ENCODE measurements at regions not wholly inside any gene's neighbourhood (a gene's known extent, or its start where the extent isn't known, plus 50 kb on each side); places are given as distances from the start of the nearest gene placed in this dataset.

GRCh38 chr11:16685914-16686313 lies 52.5 kb upstream of the C11orf58 start:
- H3K4me3 ChIP-seq (ENCODE audit: low read length) = no peak overlapping the region
- ATAC-seq (no peak), DNase-seq (no peak)
- H3K27me3 Mint-ChIP-seq = peaks cover 3 to 16% (median 5%) of the 10 kb centered on the region in 5 donors
- H3K27ac ChIP-seq (ENCODE audit: low read depth, low read length) = no peak overlapping the region
- intact Hi-C loops (cut with micrococcal nuclease) = no loop called here
- H3K4me3 Mint-ChIP-seq = no peak overlapping the region
- no peak overlapping the region for H3K27ac Mint-ChIP-seq
- H3K27me3 ChIP-seq (ENCODE audit: control insufficient read depth in 2 of 2, insufficient read depth in 2 of 2, low read length in 2 of 2) = no peaks in the 10 kb centered on the region
- H3K9me3 ChIP-seq (ENCODE audit: control insufficient read depth in 2 of 3, low read length in 3 of 3) = no peaks in the 10 kb centered on the region
- H3K4me1 Mint-ChIP-seq = no peaks in the 10 kb centered on the region
- POLR2A ChIA-PET = no interaction called here
- H3K36me3 Mint-ChIP-seq = no peaks in the 10 kb centered on the region
- H3K4me1 ChIP-seq (ENCODE audit: control insufficient read depth in 2 of 2, insufficient read depth in 2 of 2, low read length in 2 of 2) = no peaks in the 10 kb centered on the region
- H3K9me3 Mint-ChIP-seq = peaks cover 0 to 23% (median 4%) of the 10 kb centered on the region in 11 donors
- no peaks in the 10 kb centered on the region for H3K36me3 ChIP-seq (ENCODE audit: control insufficient read depth in 2 of 3, insufficient read depth in 3 of 3, low read length in 3 of 3)
- CTCF ChIA-PET = no interaction called here

DNA sequence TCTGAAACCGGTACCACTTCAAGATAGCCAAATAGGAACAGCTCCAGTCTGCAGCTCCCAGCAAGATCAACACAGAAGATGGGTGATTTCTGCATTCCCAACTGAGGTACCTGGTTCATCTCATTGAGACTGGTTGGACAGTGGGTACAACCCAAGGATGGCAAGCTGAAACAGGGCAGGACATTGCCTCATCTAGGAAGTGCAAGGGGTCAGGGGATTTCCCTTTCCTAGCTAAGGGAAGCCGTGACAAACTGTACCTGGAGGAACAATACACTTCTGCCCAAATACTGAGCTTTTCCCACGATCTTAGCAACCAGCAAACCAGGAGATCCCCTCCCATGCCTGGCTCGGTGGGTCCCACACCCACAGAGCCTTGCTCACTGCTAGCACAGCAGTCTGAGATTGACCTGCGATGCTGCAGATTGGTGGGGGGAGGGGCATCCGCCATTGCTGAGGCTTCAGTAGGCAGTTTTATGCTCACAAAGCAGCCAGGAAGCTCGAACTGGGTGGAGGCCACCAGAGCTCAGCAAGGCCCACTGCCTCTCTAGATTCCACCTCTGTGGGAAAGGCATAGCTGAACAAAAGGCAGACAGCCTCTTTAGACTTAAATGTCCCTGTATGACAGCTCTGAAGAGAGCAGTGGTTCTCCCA lies 59.9 kb upstream of the C11orf58 start:
- ATAC-seq = no peak
- H3K36me3 Mint-ChIP-seq = no peaks in the 10 kb centered on the region
- H3K9me3 ChIP-seq (ENCODE audit: control insufficient read depth in 2 of 3, low read length in 3 of 3) = no peaks in the 10 kb centered on the region
- no peaks in the 10 kb centered on the region for H3K4me1 Mint-ChIP-seq
- H3K27ac ChIP-seq (ENCODE audit: low read depth, low read length) = no peak overlapping the region
- H3K27me3 Mint-ChIP-seq = peaks cover 0 to 19% (median 10%) of the 10 kb centered on the region in 5 donors
- no peaks in the 10 kb centered on the region for H3K27me3 ChIP-seq (ENCODE audit: control insufficient read depth in 2 of 2, insufficient read depth in 2 of 2, low read length in 2 of 2)
- DNase-seq = no peak
- POLR2A ChIA-PET = no interaction called here
- intact Hi-C loops (cut with micrococcal nuclease) = no loop called here
- no peak overlapping the region for H3K4me3 Mint-ChIP-seq
- H3K4me1 ChIP-seq (ENCODE audit: control insufficient read depth in 2 of 2, insufficient read depth in 2 of 2, low read length in 2 of 2) = no peaks in the 10 kb centered on the region
- no peaks in the 10 kb centered on the region for H3K36me3 ChIP-seq (ENCODE audit: control insufficient read depth in 2 of 3, insufficient read depth in 3 of 3, low read length in 3 of 3)
- no peak overlapping the region for H3K4me3 ChIP-seq (ENCODE audit: low read length)
- H3K27ac Mint-ChIP-seq = no peak overlapping the region
- peaks cover 0 to 45% (median 11%) of the 10 kb centered on the region in 11 donors for H3K9me3 Mint-ChIP-seq
- CTCF ChIA-PET = no interaction called here

DNA sequence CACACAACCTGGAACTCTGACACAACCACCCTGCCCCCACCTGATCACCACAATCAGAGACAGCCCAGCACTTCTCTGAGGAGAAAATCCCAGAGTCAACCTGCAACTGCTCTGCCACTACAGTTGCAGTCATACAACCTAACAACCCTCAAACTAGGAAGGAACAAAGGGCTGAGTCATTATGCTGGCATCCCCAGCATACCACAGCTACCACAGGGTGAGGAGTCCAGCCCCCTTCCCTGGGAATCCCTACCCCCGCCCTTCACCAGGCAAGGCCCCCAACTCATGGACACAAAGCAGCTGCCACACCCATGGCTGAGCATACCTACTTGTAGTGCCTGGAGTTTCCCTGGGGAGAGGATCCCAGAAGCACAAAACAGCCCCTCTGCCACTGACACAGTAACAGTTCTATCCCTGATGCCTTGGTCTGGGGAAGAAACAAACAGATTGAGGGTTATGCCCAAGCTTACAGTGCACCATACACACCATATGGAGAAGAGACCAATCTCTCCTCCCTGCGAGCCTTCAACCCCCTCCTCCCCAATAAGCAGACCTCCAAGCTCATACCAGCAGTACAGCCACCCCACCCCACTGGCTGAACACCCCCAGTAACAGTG lies 68.5 kb upstream of the C11orf58 start:
- no peak overlapping the region for H3K4me3 ChIP-seq (ENCODE audit: low read length)
- CTCF ChIA-PET = no interaction called here
- H3K27me3 Mint-ChIP-seq = peaks cover 0 to 22% (median 17%) of the 10 kb centered on the region in 5 donors
- peaks cover 0 to 56% (median 25%) of the 10 kb centered on the region in 11 donors for H3K9me3 Mint-ChIP-seq
- no peaks in the 10 kb centered on the region for H3K9me3 ChIP-seq (ENCODE audit: control insufficient read depth in 2 of 3, low read length in 3 of 3)
- DNase-seq (no peak), ATAC-seq (no peak)
- H3K4me1 ChIP-seq (ENCODE audit: control insufficient read depth in 2 of 2, insufficient read depth in 2 of 2, low read length in 2 of 2) = no peaks in the 10 kb centered on the region
- no peaks in the 10 kb centered on the region for H3K4me1 Mint-ChIP-seq
- no peak overlapping the region for H3K4me3 Mint-ChIP-seq
- H3K27ac Mint-ChIP-seq = no peak overlapping the region
- intact Hi-C loops (cut with micrococcal nuclease) = no loop called here
- H3K27ac ChIP-seq (ENCODE audit: low read depth, low read length) = no peak overlapping the region
- POLR2A ChIA-PET = no interaction called here
- peaks cover 0 to 5% (median 0%) of the 10 kb centered on the region in 5 donors for H3K36me3 Mint-ChIP-seq
- no peaks in the 10 kb centered on the region for H3K36me3 ChIP-seq (ENCODE audit: control insufficient read depth in 2 of 3, insufficient read depth in 3 of 3, low read length in 3 of 3)
- no peaks in the 10 kb centered on the region for H3K27me3 ChIP-seq (ENCODE audit: control insufficient read depth in 2 of 2, insufficient read depth in 2 of 2, low read length in 2 of 2)

DNA sequence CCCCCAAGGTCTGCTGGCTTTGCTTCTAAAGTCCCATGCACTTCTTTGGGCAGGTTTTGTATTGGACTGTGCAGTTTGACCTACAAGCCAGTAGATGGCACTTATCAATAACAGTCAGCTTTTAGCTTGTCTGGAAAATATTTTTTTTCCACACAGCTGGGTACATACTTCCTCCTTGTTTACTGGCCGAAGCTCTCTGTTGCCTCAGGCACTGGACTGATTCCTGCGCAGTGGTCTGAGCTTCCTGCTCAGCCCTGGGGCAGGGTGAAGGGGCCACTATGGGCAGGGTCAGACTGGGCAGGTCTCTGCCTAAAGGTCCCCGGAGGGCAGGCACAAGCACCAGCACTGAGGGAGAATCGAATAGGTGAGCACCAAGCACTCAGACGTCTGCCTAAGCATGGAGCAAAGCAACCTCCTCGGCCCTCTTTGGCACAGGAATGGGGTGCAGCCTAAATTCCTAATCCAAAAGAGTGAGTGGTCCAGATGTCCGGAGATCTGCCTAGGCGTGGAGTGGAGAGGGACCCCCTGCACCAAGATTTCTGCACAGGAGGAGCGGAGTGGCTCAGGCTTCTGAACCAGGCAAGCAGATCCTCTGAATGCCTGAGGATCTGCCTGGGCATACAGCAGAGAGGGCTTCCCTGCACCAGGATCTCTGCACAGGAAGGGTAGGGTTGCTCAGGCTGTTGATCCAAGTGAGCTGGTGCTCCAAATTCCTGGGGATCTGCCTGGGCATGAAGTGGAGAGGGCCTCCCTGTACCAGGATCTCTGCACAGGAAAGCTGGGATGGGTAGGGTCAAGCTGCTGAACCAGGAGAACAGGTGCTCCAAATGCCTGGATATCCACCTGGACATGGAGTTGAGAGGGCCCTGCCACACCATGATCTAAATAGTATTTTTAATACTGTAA lies 105.9 kb upstream of the C11orf58 start:
- Mint-ChIP-seq H3K4me1 (no peaks in the 10 kb centered on the region), H3K36me3 (peaks cover 0 to 8% (median 0%) of the 10 kb centered on the region in 5 donors), H3K4me3 (no peak overlapping the region), H3K27me3 (peaks cover 3 to 49% (median 31%) of the 10 kb centered on the region in 5 donors), H3K27ac (no peak overlapping the region), H3K9me3 (peaks cover 3 to 76% (median 32%) of the 10 kb centered on the region in 11 donors)
- ChIA-PET POLR2A (no interaction called here), CTCF (interaction anchor here (0.6 kb wide), 1 partner anchor 103 kb away, joined by 3 read pairs; no protein-coding TSS in a partner anchor)
- intact Hi-C loops (cut with micrococcal nuclease) = no loop called here
- DNase-seq = no peak
- Histone ChIP-seq H3K36me3 (ENCODE audit: control insufficient read depth in 2 of 3, insufficient read depth in 3 of 3, low read length in 3 of 3) (no peaks in the 10 kb centered on the region), H3K9me3 (ENCODE audit: control insufficient read depth in 2 of 3, low read length in 3 of 3) (peaks cover 0 to 17% (median 0%) of the 10 kb centered on the region in 3 experiments), H3K27me3 (ENCODE audit: control insufficient read depth in 2 of 2, insufficient read depth in 2 of 2, low read length in 2 of 2) (no peaks in the 10 kb centered on the region), H3K27ac (ENCODE audit: low read depth, low read length) (no peak overlapping the region), H3K4me1 (ENCODE audit: control insufficient read depth in 2 of 2, insufficient read depth in 2 of 2, low read length in 2 of 2) (no peaks in the 10 kb centered on the region), H3K4me3 (ENCODE audit: low read length) (no peak overlapping the region)
- no peak for ATAC-seq

DNA sequence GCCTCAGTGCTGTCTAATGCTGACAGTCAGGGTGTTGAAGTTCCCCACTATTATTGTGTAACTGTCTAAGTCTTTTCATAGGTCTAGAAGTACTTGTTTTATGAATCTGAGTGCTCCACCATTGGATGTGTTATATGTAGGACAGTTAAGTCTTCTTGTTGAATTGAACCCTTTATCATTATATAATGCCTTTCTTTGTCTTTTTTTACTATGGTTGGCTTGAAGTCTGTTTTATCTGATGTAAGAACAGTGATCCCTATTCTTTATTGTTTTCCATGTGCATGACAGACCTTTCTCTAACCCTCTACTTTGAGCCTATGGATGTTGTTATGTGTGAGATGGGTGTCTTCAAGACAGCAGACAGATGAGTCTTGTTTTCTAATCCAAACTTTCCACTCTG lies 107.8 kb upstream of the C11orf58 start:
- H3K9me3 Mint-ChIP-seq = peaks cover 2 to 73% (median 25%) of the 10 kb centered on the region in 11 donors
- no peaks in the 10 kb centered on the region for H3K4me1 Mint-ChIP-seq
- Histone ChIP-seq H3K27me3 (ENCODE audit: control insufficient read depth in 2 of 2, insufficient read depth in 2 of 2, low read length in 2 of 2) (no peaks in the 10 kb centered on the region), H3K4me1 (ENCODE audit: control insufficient read depth in 2 of 2, insufficient read depth in 2 of 2, low read length in 2 of 2) (no peaks in the 10 kb centered on the region), H3K36me3 (ENCODE audit: control insufficient read depth in 2 of 3, insufficient read depth in 3 of 3, low read length in 3 of 3) (no peaks in the 10 kb centered on the region), H3K9me3 (ENCODE audit: control insufficient read depth in 2 of 3, low read length in 3 of 3) (peaks cover 0 to 12% (median 0%) of the 10 kb centered on the region in 3 experiments), H3K27ac (ENCODE audit: low read depth, low read length) (no peak overlapping the region), H3K4me3 (ENCODE audit: low read length) (no peak overlapping the region)
- ChIA-PET POLR2A (no interaction called here), CTCF (no interaction called here)
- no peak overlapping the region for H3K4me3 Mint-ChIP-seq
- H3K27me3 Mint-ChIP-seq = peaks cover 3 to 49% (median 37%) of the 10 kb centered on the region in 5 donors
- intact Hi-C loops (cut with micrococcal nuclease) = no loop called here
- no peak for DNase-seq
- H3K36me3 Mint-ChIP-seq = peaks cover 0 to 8% (median 0%) of the 10 kb centered on the region in 5 donors
- no peak overlapping the region for H3K27ac Mint-ChIP-seq
- ATAC-seq = no peak

DNA sequence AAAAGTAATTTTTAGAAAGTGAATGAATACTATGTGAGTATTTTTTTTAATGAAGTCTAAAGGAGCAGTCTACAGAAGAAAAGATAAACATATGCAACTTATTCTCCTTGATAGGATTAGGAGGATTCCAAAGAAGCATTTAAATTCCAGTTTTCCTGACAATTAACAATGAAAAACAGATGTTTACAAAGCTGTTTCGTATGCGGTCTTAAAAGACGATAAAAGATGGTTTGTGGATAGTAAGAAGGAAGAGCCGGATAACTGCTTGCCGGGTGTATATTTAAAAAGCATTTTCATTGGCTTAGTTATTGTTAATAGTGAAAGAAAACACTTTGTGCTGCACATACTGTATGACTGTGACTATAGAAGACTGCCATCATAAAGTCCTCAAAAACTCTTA lies 120.0 kb upstream of the C11orf58 start:
- Histone ChIP-seq H3K9me3 (ENCODE audit: control insufficient read depth in 2 of 3, low read length in 3 of 3) (no peaks in the 10 kb centered on the region), H3K4me1 (ENCODE audit: control insufficient read depth in 2 of 2, insufficient read depth in 2 of 2, low read length in 2 of 2) (peaks cover 0 to 7% of the 10 kb centered on the region in 2 donors), H3K36me3 (ENCODE audit: control insufficient read depth in 2 of 3, insufficient read depth in 3 of 3, low read length in 3 of 3) (no peaks in the 10 kb centered on the region), H3K27ac (ENCODE audit: low read depth, low read length) (no peak overlapping the region), H3K4me3 (ENCODE audit: low read length) (no peak overlapping the region), H3K27me3 (ENCODE audit: control insufficient read depth in 2 of 2, insufficient read depth in 2 of 2, low read length in 2 of 2) (peaks cover 0 to 20% of the 10 kb centered on the region in 2 donors)
- Mint-ChIP-seq H3K36me3 (peaks cover 0 to 8% (median 0%) of the 10 kb centered on the region in 5 donors), H3K4me1 (peaks cover 0 to 12% (median 6%) of the 10 kb centered on the region in 7 donors), H3K27me3 (peaks cover 33 to 60% (median 48%) of the 10 kb centered on the region in 5 donors), H3K9me3 (peaks cover 0 to 10% (median 3%) of the 10 kb centered on the region in 11 donors), H3K27ac (no peak overlapping the region), H3K4me3 (no peak overlapping the region)
- DNase-seq (no peak), ATAC-seq (no peak)
- ChIA-PET POLR2A (no interaction called here), CTCF (no interaction called here)
- intact Hi-C loops (cut with micrococcal nuclease) = loop anchor here in 1 of 2 donors (10.0 kb wide), 1 partner anchor 1294 kb away; no protein-coding TSS in a partner anchor

Measured in naive thymus-derived CD4-positive, alpha-beta T cell (primary cell).